ENCODE measurements at regions not wholly inside any gene's neighbourhood (a gene's known extent, or its start where the extent isn't known, plus 50 kb on each side); places are given as distances from the start of the nearest gene placed in this dataset.
"Not testable (repeated sequence)": the region's sequence is repeated elsewhere in the genome, so short reads cannot be mapped to it uniquely, and the experiment has no call there.

DNA sequence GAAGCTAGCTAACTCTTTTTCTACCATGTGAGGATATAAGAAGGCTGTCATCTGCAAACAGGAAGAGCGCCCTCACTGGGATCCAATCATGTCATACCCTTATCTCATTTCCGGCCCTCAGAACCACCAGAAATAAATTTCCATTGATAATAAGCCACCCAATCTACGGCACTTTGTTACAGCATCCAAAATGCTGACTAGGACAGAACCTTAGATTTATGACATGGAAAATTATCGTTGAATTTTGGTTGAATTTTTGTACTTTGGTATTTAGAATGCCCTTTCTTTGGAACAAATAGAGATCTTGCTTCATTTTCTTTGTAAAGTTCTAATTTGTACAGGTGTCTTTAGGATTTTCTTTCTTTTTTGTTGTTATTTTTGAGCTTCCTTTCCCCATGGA is 53.3 kb upstream of the CYLC2 start:
- Histone ChIP-seq H3K27ac (replicated peaks; ENCODE audit: low read length) (no peak overlapping the region), H3K27me3 (ENCODE audit: control insufficient read depth in 3 of 3, insufficient read depth in 3 of 3, low read depth in 1 of 3, low read length in 3 of 3) (no peaks in the 10 kb centered on the region), H3K18ac (ENCODE audit: low read length) (no peak overlapping the region), H3K79me1 (ENCODE audit: low read depth, low read length) (no peaks in the 10 kb centered on the region), H3K4me1 (ENCODE audit: control insufficient read depth in 2 of 2, insufficient read depth in 1 of 2, low read depth in 1 of 2, low read length in 2 of 2) (no peaks in the 10 kb centered on the region), H3K4ac (ENCODE audit: low read length) (no peak overlapping the region), H3K9me3 (replicated peaks in 1 of 2; ENCODE audit: control insufficient read depth in 2 of 2, insufficient read depth in 1 of 2, low read depth in 1 of 2, low read length in 2 of 2) (no peaks in the 10 kb centered on the region), H4K91ac (ENCODE audit: low read depth, low read length, poor library complexity) (no peak overlapping the region), H2AFZ (ENCODE audit: low read length) (no peak overlapping the region), H2BK12ac (ENCODE audit: low read length) (no peak overlapping the region), H3K23ac (ENCODE audit: low read depth, low read length, poor library complexity) (no peak overlapping the region), H3K4me3 (ENCODE audit: low read length in 2 of 2) (no peak overlapping the region), H3K14ac (ENCODE audit: low read length) (no peak overlapping the region), H2BK5ac (ENCODE audit: low read length) (no peak overlapping the region), H3K4me2 (ENCODE audit: insufficient read depth, low read length, poor library complexity, severe bottlenecking) (no peak overlapping the region), H4K8ac (ENCODE audit: low read depth, low read length) (no peak overlapping the region), H3K9ac (ENCODE audit: low read depth, low read length, poor library complexity) (no peak overlapping the region), H2BK120ac (ENCODE audit: low read depth, low read length) (no peak overlapping the region), H2BK15ac (ENCODE audit: low read length) (no peak overlapping the region), H2AK5ac (ENCODE audit: low read depth, low read length) (no peak overlapping the region), H3K36me3 (replicated peaks in 1 of 2; ENCODE audit: control insufficient read depth in 2 of 2, insufficient read depth in 2 of 2, low read length in 2 of 2) (no peaks in the 10 kb centered on the region)
- no CpG with 5 or more reads among the region's 4 CpGs for WGBS, 2 donors (ENCODE audit: extremely low coverage in 2 of 2, insufficient read length in 2 of 2, insufficient replicate concordance in 1 of 2)
- DNase-seq (ENCODE audit: low spot score), result no peak

DNA sequence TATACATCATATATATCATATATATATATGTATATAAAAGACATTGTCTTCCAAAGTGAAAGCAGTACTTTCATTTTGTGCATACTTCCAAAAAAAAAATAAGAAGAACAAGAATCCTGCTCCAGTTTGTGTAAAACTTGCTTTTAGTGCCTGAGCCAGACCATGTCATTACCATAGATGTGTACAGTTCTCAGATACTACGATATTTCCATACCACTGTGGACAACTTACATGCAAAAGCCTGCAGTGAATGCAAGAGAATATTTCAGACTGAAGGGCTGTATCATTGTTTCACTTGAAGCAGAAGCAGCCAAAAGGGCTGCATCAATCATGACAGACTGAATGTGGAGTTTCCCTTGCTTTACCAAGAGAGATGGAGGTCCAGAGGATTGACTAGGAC is 72.6 kb upstream of the CYLC2 start:
- no peak overlapping the region for H2BK15ac ChIP-seq (ENCODE audit: low read length)
- DNase-seq (ENCODE audit: low spot score), result no peak
- H4K8ac ChIP-seq (ENCODE audit: low read depth, low read length), result no peak overlapping the region
- no peak overlapping the region for H3K4ac ChIP-seq (ENCODE audit: low read length)
- no peak overlapping the region for H4K91ac ChIP-seq (ENCODE audit: low read depth, low read length, poor library complexity)
- no peak overlapping the region for H2BK5ac ChIP-seq (ENCODE audit: low read length)
- no peak overlapping the region for H2AFZ ChIP-seq (ENCODE audit: low read length)
- no peak overlapping the region for H3K4me2 ChIP-seq (ENCODE audit: insufficient read depth, low read length, poor library complexity, severe bottlenecking)
- H3K18ac ChIP-seq (ENCODE audit: low read length), result no peak overlapping the region
- H2AK5ac ChIP-seq (ENCODE audit: low read depth, low read length), result no peak overlapping the region
- H3K79me1 ChIP-seq (ENCODE audit: low read depth, low read length), result no peaks in the 10 kb centered on the region
- no peaks in the 10 kb centered on the region for H3K36me3 ChIP-seq (replicated peaks in 1 of 2; ENCODE audit: control insufficient read depth in 2 of 2, insufficient read depth in 2 of 2, low read length in 2 of 2)
- H2BK120ac ChIP-seq (ENCODE audit: low read depth, low read length), result no peak overlapping the region
- H3K9ac ChIP-seq (ENCODE audit: low read depth, low read length, poor library complexity), result no peak overlapping the region
- no peak overlapping the region for H3K27ac ChIP-seq (replicated peaks; ENCODE audit: low read length)
- no peak overlapping the region for H3K4me3 ChIP-seq (ENCODE audit: low read length in 2 of 2)
- WGBS, 2 donors (ENCODE audit: extremely low coverage in 2 of 2, insufficient read length in 2 of 2, insufficient replicate concordance in 1 of 2), result no CpG with 5 or more reads among the region's 1 CpG
- H3K23ac ChIP-seq (ENCODE audit: low read depth, low read length, poor library complexity), result no peak overlapping the region
- H3K27me3 ChIP-seq (ENCODE audit: control insufficient read depth in 3 of 3, insufficient read depth in 3 of 3, low read depth in 1 of 3, low read length in 3 of 3), result no peaks in the 10 kb centered on the region
- H2BK12ac ChIP-seq (ENCODE audit: low read length), result no peak overlapping the region
- H3K14ac ChIP-seq (ENCODE audit: low read length), result no peak overlapping the region
- H3K9me3 ChIP-seq (replicated peaks in 1 of 2; ENCODE audit: control insufficient read depth in 2 of 2, insufficient read depth in 1 of 2, low read depth in 1 of 2, low read length in 2 of 2), result no peaks in the 10 kb centered on the region
- no peaks in the 10 kb centered on the region for H3K4me1 ChIP-seq (ENCODE audit: control insufficient read depth in 2 of 2, insufficient read depth in 1 of 2, low read depth in 1 of 2, low read length in 2 of 2)

DNA sequence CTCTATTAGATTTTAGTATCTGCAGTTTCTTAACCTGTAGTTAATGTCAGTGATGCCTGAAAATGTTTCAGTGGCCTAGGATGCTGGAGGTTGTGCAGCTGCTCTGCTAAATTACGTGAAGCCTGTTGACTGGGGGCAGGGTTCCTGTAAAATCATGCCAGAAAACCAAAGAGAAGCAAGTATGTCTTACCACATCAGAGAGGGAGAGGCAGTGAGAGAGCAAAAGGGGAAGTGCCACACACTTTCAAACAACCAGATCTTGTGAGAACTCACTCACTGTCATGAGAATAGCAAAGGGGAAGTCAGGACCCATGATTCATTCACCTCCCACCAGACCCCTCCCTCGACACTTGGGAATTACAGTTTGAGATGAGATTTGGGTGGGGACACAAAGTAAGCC is 83.9 kb upstream of the CYLC2 start:
- no peak overlapping the region for H4K8ac ChIP-seq (ENCODE audit: low read depth, low read length)
- H3K4me2 ChIP-seq (ENCODE audit: insufficient read depth, low read length, poor library complexity, severe bottlenecking), result no peak overlapping the region
- WGBS, 2 donors (ENCODE audit: extremely low coverage in 2 of 2, insufficient read length in 2 of 2, insufficient replicate concordance in 1 of 2), result no CpG with 5 or more reads among the region's 2 CpGs
- H2AK5ac ChIP-seq (ENCODE audit: low read depth, low read length), result no peak overlapping the region
- no peaks in the 10 kb centered on the region for H3K27me3 ChIP-seq (ENCODE audit: control insufficient read depth in 3 of 3, insufficient read depth in 3 of 3, low read depth in 1 of 3, low read length in 3 of 3)
- no peak overlapping the region for H2BK120ac ChIP-seq (ENCODE audit: low read depth, low read length)
- no peak for DNase-seq (ENCODE audit: low spot score)
- H3K27ac ChIP-seq (replicated peaks; ENCODE audit: low read length), result no peak overlapping the region
- no peak overlapping the region for H3K23ac ChIP-seq (ENCODE audit: low read depth, low read length, poor library complexity)
- no peak overlapping the region for H2BK5ac ChIP-seq (ENCODE audit: low read length)
- H3K14ac ChIP-seq (ENCODE audit: low read length), result no peak overlapping the region
- no peaks in the 10 kb centered on the region for H3K9me3 ChIP-seq (replicated peaks in 1 of 2; ENCODE audit: control insufficient read depth in 2 of 2, insufficient read depth in 1 of 2, low read depth in 1 of 2, low read length in 2 of 2)
- no peak overlapping the region for H2BK15ac ChIP-seq (ENCODE audit: low read length)
- no peak overlapping the region for H2BK12ac ChIP-seq (ENCODE audit: low read length)
- H2AFZ ChIP-seq (ENCODE audit: low read length), result no peak overlapping the region
- no peaks in the 10 kb centered on the region for H3K36me3 ChIP-seq (replicated peaks in 1 of 2; ENCODE audit: control insufficient read depth in 2 of 2, insufficient read depth in 2 of 2, low read length in 2 of 2)
- H3K4ac ChIP-seq (ENCODE audit: low read length), result no peak overlapping the region
- no peaks in the 10 kb centered on the region for H3K4me1 ChIP-seq (ENCODE audit: control insufficient read depth in 2 of 2, insufficient read depth in 1 of 2, low read depth in 1 of 2, low read length in 2 of 2)
- H3K79me1 ChIP-seq (ENCODE audit: low read depth, low read length), result no peaks in the 10 kb centered on the region
- no peak overlapping the region for H3K4me3 ChIP-seq (ENCODE audit: low read length in 2 of 2)
- H3K9ac ChIP-seq (ENCODE audit: low read depth, low read length, poor library complexity), result no peak overlapping the region
- no peak overlapping the region for H3K18ac ChIP-seq (ENCODE audit: low read length)
- H4K91ac ChIP-seq (ENCODE audit: low read depth, low read length, poor library complexity), result no peak overlapping the region

DNA sequence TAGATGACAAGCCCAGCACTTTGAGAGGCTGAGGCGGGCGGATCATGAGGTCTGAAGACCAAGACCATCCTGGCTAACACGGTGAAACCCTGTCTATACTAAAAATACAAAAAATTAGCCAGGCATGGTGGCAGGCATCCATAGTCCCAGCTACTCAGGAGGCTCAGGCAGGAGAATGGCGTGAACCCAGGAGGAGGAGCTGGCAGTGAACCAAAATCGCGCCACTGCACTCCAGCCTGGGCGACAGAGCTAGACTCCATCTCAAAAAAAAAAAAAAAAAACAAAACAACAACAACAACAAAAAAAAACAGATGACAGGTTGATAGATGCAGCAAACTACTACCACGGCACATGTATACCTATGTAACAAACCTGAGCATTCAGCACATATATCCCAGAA is 89.3 kb upstream of the CYLC2 start:
- not testable (repeated sequence) for H3K4me2 ChIP-seq (ENCODE audit: insufficient read depth, low read length, poor library complexity, severe bottlenecking); H2BK5ac ChIP-seq (ENCODE audit: low read length); H3K4ac ChIP-seq (ENCODE audit: low read length); H3K4me1 ChIP-seq (ENCODE audit: control insufficient read depth in 2 of 2, insufficient read depth in 1 of 2, low read depth in 1 of 2, low read length in 2 of 2); H2BK120ac ChIP-seq (ENCODE audit: low read depth, low read length); H2BK15ac ChIP-seq (ENCODE audit: low read length); H3K9me3 ChIP-seq (replicated peaks in 1 of 2; ENCODE audit: control insufficient read depth in 2 of 2, insufficient read depth in 1 of 2, low read depth in 1 of 2, low read length in 2 of 2); H3K4me3 ChIP-seq (ENCODE audit: low read length in 2 of 2); H3K27me3 ChIP-seq (ENCODE audit: control insufficient read depth in 3 of 3, insufficient read depth in 3 of 3, low read depth in 1 of 3, low read length in 3 of 3); H4K8ac ChIP-seq (ENCODE audit: low read depth, low read length); H3K18ac ChIP-seq (ENCODE audit: low read length); H3K9ac ChIP-seq (ENCODE audit: low read depth, low read length, poor library complexity); H3K36me3 ChIP-seq (replicated peaks in 1 of 2; ENCODE audit: control insufficient read depth in 2 of 2, insufficient read depth in 2 of 2, low read length in 2 of 2); H4K91ac ChIP-seq (ENCODE audit: low read depth, low read length, poor library complexity); H3K79me1 ChIP-seq (ENCODE audit: low read depth, low read length); H2AFZ ChIP-seq (ENCODE audit: low read length); H3K27ac ChIP-seq (replicated peaks; ENCODE audit: low read length); H3K14ac ChIP-seq (ENCODE audit: low read length); H2BK12ac ChIP-seq (ENCODE audit: low read length); DNase-seq (ENCODE audit: low spot score); H3K23ac ChIP-seq (ENCODE audit: low read depth, low read length, poor library complexity); H2AK5ac ChIP-seq (ENCODE audit: low read depth, low read length)
- no CpG with 5 or more reads among the region's 8 CpGs for WGBS, 2 donors (ENCODE audit: extremely low coverage in 2 of 2, insufficient read length in 2 of 2, insufficient replicate concordance in 1 of 2)

Measured in neuronal stem cell (in vitro differentiated cells).